Medulla oblongata (tissue), 1 donor: ENCODE measurements at regions not wholly inside any gene's neighbourhood (a gene's known extent, or its start where the extent isn't known, plus 50 kb on each side); places are given as distances from the start of the nearest gene placed in this dataset.
"Not testable (repeated sequence)": the region's sequence is repeated elsewhere in the genome, so short reads cannot be mapped to it uniquely, and the experiment has no call there.

ENCODE experiments used
- DNase-seq: peaks from one replicate; pipeline ENCODE4 v3.0.0-alpha.2; 2015; ENCODE audit errors: extremely low spot score

DNA sequence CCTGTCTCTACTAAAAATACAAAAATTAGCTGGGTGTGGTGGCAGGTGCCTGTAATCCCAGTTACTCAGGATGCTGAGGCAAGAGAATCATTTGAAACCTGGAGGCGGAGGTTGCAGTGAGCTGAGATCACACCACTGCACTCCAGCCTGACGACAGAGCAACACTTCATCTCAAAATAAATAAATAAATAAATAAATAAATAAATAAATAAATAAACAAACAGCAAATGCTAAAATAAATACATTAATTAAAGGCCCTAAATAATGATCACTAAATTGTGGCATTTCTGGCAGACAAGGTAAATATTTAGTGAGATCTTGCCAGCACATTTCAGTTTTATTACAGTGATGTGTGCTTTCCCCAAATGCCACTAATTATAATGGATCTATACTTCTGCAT, 427.8 kb downstream of the RND3 start:
- DNase-seq: not testable (repeated sequence)

DNA sequence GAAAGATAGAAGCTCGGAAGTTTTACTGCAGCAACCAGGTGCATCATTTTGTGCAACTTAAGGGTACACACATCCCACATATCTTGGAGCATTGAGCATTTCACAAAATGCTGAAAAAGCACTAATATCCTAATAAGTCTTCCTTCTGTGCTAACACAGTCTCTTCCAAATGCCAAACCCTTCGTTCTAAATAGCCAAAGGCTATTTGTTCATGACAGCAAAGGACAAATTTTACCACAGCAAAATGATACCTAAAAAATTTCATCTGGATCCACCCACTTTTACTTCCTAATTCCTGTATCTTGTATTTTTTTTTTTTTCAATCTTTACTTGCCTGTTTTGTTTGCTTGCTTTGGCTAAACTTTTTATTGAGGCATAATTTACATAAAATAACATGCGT, 435.0 kb downstream of the RND3 start:
- DNase-seq: no peak

DNA sequence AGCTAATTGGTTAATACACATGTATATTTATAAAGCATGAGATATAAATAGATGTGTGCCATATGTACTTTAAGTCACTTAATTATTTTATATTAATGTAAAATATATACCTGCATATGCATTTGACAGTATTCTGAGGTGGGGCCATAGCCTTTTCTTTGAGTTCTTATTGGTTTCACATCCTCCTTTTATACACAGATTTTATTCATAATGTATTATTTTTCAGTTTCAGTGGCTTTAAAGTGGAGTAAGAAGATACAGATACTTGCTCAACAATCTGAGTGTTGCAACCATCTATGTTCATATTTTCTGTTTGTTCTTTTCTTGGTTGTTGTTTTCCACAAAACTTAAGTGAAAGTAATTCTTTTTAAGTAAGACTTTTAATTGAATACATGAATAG, 436.5 kb downstream of the RND3 start:
- DNase-seq: no peak

DNA sequence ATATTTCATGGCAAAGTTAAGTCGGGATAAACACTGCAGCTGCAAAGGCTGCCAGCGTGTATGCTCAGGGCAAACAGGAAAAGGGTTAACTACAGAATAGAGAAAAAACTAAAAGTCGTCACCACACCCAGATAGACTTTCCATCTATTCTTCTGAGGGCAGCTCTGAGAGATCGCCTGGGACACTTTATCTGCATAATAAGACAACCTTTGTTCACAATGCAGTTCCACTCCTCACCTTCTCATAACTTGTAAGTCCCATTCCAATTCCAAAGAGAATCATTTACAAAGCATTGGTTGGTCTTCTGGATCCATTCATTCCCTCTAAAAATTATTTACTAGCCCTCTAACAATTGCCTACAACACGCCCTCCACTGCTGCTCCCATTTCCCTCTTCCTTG, 437.4 kb downstream of the RND3 start:
- DNase-seq: no peak

DNA sequence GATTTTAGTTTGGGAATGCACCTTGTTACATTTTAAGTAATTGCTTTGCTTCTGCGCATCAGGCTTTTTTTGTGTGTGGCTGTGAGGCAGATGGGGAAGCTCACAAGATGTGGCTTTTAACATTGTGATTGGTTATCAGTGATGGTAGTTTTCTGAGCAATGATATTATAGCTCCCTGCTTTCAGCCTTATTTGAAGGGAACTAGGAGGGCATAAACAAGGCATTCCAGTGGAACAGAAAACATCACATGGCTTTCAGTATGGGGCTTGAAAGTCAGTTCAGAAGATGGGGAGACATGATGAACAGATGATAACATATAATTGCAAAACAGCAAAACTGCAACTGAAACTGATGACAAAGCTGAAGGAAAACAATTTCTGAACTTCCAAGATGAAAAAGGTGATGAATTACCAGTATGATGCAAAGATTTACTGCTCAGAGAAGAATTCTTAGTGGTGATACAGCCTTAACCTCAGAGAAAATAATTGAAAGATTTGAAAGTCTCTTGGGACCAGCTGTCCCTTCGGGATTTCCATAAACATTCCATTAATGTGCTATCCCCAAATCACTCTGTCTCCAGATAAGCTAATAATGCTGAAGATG, 439.7 kb downstream of the RND3 start:
- DNase-seq: no peak

DNA sequence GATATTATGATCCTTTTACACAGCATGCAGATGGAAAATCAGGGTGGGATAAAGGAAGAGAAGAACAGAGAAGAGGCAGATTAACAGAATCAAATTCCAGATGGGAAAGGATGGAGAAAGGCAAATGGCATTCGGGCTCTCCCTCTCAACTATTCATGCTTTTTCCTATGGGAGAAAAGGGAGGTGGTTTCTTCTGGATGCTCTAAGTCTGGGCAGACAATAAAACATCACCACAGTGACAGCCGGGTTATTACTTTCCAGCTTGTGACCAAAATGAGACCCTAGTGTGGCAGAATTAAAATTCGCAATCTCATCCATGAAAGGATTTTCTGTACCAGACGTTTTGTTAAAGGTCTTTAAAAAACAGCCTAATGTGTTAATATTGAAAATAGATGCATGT, 440.7 kb downstream of the RND3 start:
- no peak for DNase-seq

DNA sequence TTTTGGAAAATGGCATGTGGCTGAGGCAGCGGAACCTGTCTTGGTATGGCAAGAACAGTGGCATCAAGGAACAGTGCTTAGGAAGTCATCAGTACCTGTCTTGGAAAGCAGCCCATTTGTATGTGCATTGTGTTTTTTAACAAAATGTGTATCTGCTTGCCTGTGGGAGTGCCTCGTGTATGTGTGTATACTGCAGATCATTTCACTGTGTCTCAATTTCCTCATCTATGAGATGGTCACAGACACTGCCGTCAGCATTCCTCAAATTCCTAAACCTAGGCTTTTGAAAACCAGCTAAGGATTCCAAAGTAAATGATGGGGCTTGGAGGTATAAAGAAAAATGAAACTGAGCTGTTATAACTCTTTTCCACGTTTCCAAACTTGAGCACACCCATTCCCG, 441.3 kb downstream of the RND3 start:
- no peak for DNase-seq

DNA sequence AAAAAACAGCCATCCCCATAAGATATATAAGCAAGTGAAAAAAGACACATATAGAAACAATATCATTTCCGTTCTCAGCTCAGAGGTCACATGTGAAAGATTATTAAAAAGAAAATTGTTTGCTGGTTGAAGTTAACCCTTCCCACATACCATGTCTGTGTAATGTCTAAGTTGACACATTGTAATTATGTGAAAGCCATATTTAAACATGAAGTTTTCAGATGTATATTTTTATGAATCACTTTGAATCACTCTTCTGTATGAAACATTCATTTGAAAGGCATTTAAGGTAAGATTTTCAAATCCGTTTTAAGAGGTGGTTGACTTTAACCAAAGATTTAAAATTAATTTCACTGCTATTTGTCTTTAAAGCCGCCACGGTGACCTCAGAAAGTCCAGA, 441.9 kb downstream of the RND3 start:
- no peak for DNase-seq

DNA sequence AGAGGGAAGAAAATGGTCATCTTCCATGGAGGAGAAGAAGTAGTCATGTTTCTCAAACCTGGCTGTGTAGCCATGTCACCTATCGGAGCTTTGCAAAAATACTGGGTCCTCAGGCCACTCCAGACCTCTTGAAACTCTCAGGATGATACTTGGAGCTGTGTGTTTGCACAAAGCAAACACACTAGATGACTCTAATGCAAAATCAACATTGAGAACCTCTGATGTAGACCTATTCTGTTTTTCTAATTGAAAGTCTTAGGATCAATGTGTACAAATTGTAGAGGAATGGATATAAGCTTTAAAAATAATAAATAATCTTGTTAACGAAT, 444.3 kb downstream of the RND3 start:
- DNase-seq: no peak

DNA sequence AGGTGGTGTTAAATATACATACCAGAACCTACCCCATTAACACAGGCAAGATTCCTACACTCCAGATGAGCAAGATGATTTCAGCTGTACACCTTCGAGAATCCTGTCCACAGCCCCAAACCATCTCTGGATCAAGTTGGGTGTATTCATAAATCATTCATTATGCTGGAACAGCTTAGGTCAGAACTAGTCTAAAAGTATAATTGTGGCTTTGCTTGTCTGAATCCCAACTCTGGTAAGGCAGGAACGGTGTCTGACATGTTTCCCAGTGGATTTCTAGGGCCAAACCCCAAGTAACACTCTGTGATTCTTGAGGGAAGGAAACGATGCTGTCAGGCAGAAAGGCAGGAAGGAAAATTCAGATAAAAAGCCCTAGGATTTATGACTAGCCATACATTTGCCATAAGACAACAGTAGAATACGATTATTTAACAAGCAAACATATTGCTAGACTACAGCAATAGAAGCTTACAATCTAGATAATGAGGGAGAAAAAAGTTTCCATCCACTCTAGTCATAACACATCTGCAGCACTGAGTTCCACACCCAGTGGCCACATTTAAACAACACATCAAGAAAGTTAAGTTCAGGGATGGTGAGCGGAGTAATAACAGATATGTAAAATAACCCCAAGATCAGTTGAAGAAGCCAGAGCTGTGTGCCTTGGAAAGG, 444.8 kb downstream of the RND3 start:
- DNase-seq: no peak

DNA sequence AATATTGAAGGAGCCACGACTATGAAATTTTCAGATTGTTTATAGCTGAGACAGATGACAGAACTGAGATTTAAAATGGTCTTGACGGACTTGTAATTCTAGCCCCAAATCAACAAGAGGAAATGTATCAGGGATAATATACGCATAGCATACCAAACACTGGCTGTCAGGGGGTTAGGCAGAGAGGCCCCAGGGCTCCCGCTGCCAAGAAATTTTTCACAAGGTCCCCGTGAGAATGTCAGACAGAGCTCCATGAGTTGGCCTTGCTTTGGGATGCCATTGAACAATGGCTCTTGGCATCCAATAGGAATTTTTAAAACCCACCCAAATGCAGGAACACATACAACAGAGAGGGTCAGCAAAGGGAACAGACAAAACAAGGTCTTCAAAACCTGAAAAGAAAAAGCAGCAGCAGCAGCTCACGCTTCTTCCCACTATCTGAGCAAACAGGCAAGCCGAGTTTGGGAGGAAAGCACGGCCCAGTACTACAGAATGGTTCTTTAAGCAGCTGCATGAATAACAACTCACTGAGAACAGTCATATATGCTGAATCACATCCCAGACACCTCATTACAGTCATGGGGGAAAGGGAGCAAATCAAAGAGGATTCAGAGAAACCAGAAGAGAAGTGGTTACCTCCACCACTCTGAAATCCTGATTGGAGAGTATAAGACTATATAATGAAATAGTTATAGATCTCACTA, 445.6 kb downstream of the RND3 start:
- DNase-seq: no peak

DNA sequence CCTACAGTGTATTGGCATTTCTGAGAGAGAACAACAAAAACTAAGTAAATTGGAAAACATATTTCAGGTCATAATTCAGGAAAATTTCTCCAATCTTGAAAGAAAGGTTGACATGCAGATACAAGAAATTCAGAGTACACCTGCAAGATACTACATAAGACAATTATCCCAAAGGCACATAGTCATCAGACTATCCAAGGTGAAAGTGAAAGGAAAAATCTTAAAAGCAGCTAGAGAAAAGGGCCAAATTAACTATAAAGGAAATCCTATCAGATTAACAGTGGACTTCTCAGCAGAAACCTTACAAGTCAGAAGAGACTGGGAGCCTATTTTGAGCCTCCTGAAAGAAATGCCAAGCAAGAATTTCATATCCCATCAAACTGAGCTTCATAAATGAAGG, 449.0 kb upstream of the MMADHC start:
- no peak for DNase-seq

DNA sequence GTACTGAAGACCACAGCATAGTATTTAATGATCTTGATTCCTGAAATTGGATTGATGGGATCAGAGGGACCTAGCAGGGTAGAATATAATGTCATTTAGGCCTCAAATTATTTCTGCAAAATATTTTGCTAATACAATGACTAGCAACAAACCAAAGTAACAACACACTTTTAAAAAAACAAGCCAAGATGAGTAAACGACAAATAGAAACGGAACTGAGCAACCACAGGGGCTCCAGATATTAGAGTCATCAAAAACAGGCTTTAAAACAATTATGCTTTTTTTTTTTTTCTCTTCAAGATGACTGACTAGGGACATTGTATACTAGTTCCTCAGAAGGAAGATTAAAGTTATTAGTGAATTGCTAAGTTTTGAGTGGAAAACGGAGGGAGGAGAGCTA, 447.1 kb upstream of the MMADHC start:
- DNase-seq: no peak

DNA sequence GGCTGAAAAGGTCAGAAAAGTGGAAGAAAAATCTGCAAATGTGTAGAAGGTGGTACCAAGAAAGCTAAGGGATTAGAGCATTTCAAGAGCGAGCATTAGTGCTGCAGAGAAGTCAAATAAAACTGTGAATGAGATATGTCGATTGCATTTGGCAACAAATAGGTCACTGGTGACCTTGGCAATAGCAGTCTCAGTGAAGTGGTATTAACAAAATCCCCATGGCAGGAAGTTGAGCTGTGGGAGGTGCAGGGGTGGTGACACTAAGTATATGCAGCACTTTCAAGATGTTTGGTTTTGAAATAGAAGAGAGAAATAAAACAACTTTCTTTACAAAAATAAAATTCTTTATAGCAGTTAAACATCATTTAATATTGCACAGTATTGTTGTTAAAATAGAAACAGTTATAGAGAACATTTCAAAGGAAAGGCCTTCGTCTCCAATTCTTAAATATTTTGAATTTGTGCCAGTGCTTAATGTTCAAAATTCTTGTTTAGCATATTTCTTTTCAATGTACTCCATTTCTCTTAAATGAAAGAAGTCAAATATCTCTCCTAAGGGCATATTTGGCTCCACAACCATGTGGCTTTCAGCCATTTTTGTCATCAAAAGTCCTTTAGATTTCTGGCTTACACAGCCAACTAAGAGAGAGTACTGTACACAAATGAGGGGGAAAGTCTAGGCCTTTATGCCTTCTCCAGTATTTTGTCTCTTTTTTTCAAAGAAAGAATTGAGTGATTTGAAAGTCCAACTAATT, 443.0 kb upstream of the MMADHC start:
- no peak for DNase-seq

DNA sequence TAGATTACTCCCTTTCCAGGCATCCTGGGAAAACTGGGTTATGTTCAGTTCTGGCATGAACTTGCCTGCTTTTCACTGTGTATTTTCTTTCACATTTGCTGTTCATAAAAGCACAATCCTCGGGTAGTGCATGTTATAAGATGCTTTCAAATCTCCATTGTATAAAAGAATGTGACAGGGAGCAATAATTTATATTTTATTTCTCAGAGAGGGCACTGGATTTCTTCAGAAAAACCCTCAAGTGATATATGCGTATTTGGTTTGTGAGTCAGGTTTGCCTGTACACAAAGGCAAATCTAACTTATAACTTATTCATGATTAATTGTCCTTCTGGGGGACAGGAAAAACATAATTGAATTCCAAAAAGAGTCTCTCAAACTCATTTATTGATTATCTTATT, 440.7 kb upstream of the MMADHC start:
- DNase-seq: no peak

DNA sequence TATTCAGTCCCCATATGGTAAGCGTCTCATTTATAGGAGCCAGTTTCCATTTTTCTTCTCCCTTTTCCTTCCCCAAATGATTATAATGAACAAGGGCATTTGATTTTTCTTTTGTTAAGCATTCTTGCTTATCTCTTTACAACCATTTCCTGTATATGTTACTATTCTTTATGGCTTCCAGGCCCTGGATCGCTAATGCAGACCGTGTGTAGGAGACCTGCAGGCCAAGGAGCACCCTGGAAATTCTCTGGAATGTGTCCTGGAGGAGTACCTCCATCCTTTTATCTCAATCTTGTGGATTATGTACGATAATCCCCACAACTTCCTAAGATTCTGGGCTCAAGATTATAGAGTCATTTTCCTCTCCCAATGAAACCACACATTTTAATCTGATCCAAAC, 439.6 kb upstream of the MMADHC start:
- no peak for DNase-seq

DNA sequence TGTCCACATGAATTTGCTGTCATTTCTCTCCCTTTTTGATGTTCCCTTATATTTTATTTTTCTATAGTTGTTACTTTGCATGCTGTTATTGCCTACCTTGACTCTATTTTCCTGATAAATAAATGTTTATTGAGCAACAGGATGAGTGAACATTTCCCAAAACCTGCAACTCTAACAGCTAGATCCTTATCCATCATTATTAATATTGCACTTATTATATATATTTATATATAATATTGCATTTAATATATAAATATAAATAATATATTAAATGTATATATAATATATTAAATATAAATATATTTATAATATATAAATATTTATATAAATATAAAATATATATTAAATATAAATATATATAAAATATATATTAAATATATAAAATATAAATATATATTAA, 436.1 kb upstream of the MMADHC start:
- DNase-seq: no peak

DNA sequence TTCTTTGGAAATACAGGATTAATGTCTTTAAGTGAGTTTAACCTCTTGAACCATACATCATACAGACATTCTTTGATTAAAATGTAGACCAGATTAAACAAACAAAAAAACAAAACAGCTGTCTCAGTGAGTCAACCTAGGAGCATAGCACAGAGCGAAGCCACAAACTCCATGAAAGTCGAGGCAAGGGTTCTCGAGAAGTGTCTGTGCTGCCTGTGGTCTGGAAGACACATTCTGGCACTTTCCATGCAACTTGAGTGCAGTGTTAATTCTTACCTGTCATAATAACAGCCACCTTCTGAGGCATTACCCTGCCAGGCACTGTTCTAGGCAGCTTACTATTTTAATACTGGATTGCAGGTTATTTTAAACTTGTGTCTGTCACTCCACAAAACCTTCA, 435.5 kb upstream of the MMADHC start:
- DNase-seq: no peak

DNA sequence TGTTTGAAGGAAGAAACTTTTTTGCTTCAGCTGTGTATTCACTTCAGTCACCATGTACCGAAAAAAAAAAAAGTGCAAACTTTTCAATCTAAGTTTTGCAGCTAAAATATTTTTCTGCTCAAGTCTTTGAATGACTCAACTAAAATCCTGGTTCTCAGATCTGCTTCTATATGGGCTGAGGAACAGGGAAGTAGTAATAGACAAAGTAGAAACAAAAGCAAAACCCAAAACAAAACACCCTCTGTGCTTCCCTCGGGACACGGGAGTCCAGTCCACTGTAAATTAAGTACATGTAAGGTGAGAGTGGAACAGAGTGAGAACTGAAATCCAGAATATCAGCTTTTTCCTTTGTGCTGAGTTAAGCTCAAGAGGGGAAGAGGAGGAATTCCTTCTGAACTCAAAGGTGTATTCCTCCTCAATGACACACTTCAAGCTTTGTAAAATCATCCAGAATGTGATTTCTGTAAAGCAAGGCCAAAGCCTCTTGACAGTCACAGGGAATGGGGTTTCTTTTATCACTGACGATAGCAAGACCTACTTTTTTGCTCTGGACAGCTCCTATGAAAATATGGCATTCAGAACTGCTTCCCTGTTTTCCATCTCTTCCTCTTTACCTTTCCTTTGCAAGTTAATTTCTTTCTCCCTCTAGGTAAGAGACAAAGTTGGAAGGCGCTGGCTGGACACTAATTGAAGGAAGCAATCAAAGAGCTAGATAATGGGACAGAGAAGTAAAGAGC, 433.5 kb upstream of the MMADHC start:
- DNase-seq: no peak

DNA sequence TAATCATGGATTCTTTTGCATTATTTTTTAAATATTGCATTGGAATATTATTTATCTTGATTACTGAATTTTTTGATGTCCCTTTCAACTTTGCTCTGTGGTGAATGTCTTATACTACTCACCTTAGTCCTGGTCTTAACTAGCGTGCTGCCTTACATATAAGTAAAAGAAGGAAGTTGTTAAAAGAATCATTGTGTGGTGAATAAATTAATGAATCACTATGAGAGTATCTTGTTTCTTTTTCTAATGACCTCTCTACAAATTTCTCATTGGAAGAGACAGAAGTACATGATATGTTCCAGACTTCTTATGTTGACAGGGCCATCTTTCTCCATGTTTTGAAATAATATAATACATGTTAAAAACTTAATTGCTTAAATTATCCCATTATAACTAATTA, 432.6 kb upstream of the MMADHC start:
- no peak for DNase-seq

DNA sequence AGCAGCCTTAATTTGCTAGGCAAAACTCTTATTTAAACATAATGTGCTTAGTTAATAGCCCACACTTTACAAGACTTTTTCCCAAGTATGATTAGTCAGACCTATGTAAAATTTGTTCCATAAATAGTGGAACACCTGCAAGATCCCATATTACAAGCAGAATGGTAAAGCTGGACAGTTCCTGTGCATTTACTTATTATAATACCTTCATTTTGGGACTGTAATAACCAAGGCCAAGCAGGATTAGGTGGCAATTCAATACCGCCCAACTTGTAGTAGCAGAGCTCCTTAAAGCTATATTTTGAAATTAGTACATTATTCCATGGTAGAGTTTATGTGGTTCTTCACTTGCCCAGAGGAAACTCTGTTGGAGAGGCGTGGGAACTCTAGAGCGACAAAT, 431.5 kb upstream of the MMADHC start:
- no peak for DNase-seq

DNA sequence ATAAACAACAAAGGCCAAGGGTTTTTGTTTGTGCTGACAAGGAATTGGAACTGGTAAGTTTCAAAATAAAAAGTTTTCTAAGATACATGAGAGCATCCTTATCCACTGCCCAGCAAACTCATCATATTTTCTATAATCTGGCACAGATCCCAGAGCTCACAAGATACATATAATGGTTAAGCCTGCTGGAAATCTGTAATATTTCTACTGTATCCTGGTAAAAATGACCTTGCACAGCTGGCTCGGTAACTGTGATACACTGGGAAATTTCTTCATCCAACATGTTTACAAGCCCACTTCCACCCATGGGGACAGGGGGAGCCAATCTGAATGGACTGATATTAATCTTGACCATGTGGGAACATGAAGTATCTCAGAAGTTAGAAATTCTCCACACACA, 425.4 kb upstream of the MMADHC start:
- no peak for DNase-seq
